HepG2 (cell line): ENCODE measurements at regions not wholly inside any gene's neighbourhood (a gene's known extent, or its start where the extent isn't known, plus 50 kb on each side); places are given as distances from the start of the nearest gene placed in this dataset.

Source experiments
- EP300 ChIP-seq, 3 experiments: sonication (generic) in 1 of 3; formaldehyde crosslinking in 1 of 3; IDR thresholded peaks; 2 replicates each; pipeline versions ENCODE4 v1.5.1 to v1.6.1; 2011 to 2020; ENCODE audit warnings: low read depth in 2 of 3, low read length in 2 of 3, borderline replicate concordance in 1 of 3, improper control_type of control experiment in 1 of 3, mild to moderate bottlenecking in 1 of 3, missing genetic modification reagents in 1 of 3, moderate library complexity in 1 of 3
- GMEB2 ChIP-seq: IDR thresholded peaks from 2 replicates; pipeline ENCODE4 v1.6.1; 2016; ENCODE audit warnings: missing biosample characterization, missing genetic modification reagents, low read depth
- GTF2F1 ChIP-seq: fragments of 150-350 bp; IDR thresholded peaks from 2 replicates; pipeline ENCODE4 v1.6.1; 2014; ENCODE audit warnings: low read length
- KDM5A ChIP-seq: fragments of 200-600 bp; sonication (generic); IDR thresholded peaks from 2 replicates; pipeline ENCODE4 v1.7.0; 2018; ENCODE audit warnings: antibody characterized with exemption, mild to moderate bottlenecking, low read length, borderline replicate concordance
- MTF2 ChIP-seq: sonication (generic); formaldehyde crosslinking; IDR thresholded peaks from 2 replicates; pipeline ENCODE4 v1.5.0; 2020; ENCODE audit warnings: missing genetic modification reagents, borderline replicate concordance
- NFIB ChIP-seq: sonication (generic); formaldehyde crosslinking; IDR thresholded peaks from 2 replicates; pipeline ENCODE4 v1.9.0; 2021; ENCODE audit warnings: missing genetic modification reagents, mild to moderate bottlenecking, borderline replicate concordance
- NFYB ChIP-seq: sonication (generic); formaldehyde crosslinking; IDR thresholded peaks from 2 replicates; pipeline ENCODE4 v1.4.0; 2020; ENCODE audit warnings: missing genetic modification reagents
- NR2F2 ChIP-seq: IDR thresholded peaks from 2 replicates; pipeline ENCODE4 v1.6.1; 2012; ENCODE audit warnings: low read depth, inconsistent platforms, borderline replicate concordance
- PAF1 ChIP-seq: IDR thresholded peaks from 2 replicates; pipeline ENCODE4 v1.6.1; 2016; ENCODE audit warnings: missing genetic modification reagents, missing compliant biosample characterization
- RFX5 ChIP-seq: IDR thresholded peaks from 2 replicates; pipeline ENCODE4 v1.6.1; 2011; ENCODE audit warnings: low read depth, low read length, improper control_type of control experiment
- SNAPC5 ChIP-seq: sonication (generic); formaldehyde crosslinking; IDR thresholded peaks from 2 replicates; pipeline ENCODE4 v1.8.1; 2023; ENCODE audit warnings: mild to moderate bottlenecking, missing genetic modification reagents, borderline replicate concordance
- SP140L ChIP-seq: sonication (generic); formaldehyde crosslinking; IDR thresholded peaks from 2 replicates; pipeline ENCODE4 v1.4.0; 2020; ENCODE audit warnings: missing genetic modification reagents, borderline replicate concordance
- THAP8 ChIP-seq: sonication (generic); formaldehyde crosslinking; IDR thresholded peaks from 2 replicates; pipeline ENCODE4 v1.5.1; 2020; ENCODE audit warnings: missing genetic modification reagents, mild to moderate bottlenecking, borderline replicate concordance
- ZBTB43 ChIP-seq: sonication (generic); formaldehyde crosslinking; conservative IDR thresholded peaks from 2 replicates; pipeline ENCODE4 v1.4.0; 2020; ENCODE audit warnings: missing genetic modification reagents
- ZBTB7A ChIP-seq: sonication (generic); formaldehyde crosslinking; IDR thresholded peaks from 2 replicates; pipeline ENCODE4 v1.8.0; 2022; ENCODE audit warnings: mild to moderate bottlenecking, missing genetic modification reagents
- ZEB1 ChIP-seq: IDR thresholded peaks from 2 replicates; pipeline ENCODE4 v1.6.1; 2012; ENCODE audit warnings: mild to moderate bottlenecking, low read depth, inconsistent platforms; ENCODE audit not compliant: insufficient replicate concordance
- ZNF232 ChIP-seq: sonication (generic); formaldehyde crosslinking; IDR thresholded peaks from 2 replicates; pipeline ENCODE4 v1.4.0; 2020; ENCODE audit warnings: missing genetic modification reagents, borderline replicate concordance
- ZNF296 ChIP-seq: sonication (generic); formaldehyde crosslinking; conservative IDR thresholded peaks from 2 replicates; pipeline ENCODE4 v1.5.0; 2020; ENCODE audit warnings: mild to moderate bottlenecking, missing genetic modification reagents
- ZNF317 ChIP-seq: sonication (generic); formaldehyde crosslinking; IDR thresholded peaks from 2 replicates; pipeline ENCODE4 v1.5.0; 2020; ENCODE audit warnings: mild to moderate bottlenecking, missing genetic modification reagents
- ZNF333 ChIP-seq: sonication (generic); formaldehyde crosslinking; IDR thresholded peaks from 2 replicates; pipeline ENCODE4 v1.4.0; 2020; ENCODE audit warnings: mild to moderate bottlenecking, missing genetic modification reagents, borderline replicate concordance
- ZNF484 ChIP-seq: sonication (generic); formaldehyde crosslinking; IDR thresholded peaks from 2 replicates; pipeline ENCODE4 v1.5.1; 2020; ENCODE audit warnings: mild to moderate bottlenecking, low read depth, missing genetic modification reagents, borderline replicate concordance
- ZNF530 ChIP-seq: sonication (generic); formaldehyde crosslinking; IDR thresholded peaks from 2 replicates; pipeline ENCODE4 v1.5.0; 2020; ENCODE audit warnings: low read depth, mild to moderate bottlenecking, missing genetic modification reagents
- ZNF549 ChIP-seq: sonication (generic); formaldehyde crosslinking; IDR thresholded peaks from 2 replicates; pipeline ENCODE4 v1.5.0; 2020; ENCODE audit warnings: missing genetic modification reagents
- ZNF563 ChIP-seq: sonication (generic); formaldehyde crosslinking; IDR thresholded peaks from 2 replicates; pipeline ENCODE4 v1.8.0; 2022; ENCODE audit warnings: mild to moderate bottlenecking, moderate library complexity, missing genetic modification reagents
- ZNF816 ChIP-seq: sonication (generic); formaldehyde crosslinking; IDR thresholded peaks from 2 replicates; pipeline ENCODE4 v1.8.0; 2022; ENCODE audit warnings: missing genetic modification reagents, mild to moderate bottlenecking, borderline replicate concordance
- ZNF839 ChIP-seq: sonication (generic); formaldehyde crosslinking; IDR thresholded peaks from 2 replicates; pipeline ENCODE4 v1.4.0; 2020; ENCODE audit warnings: missing genetic modification reagents, mild to moderate bottlenecking, borderline replicate concordance
- ZNF879 ChIP-seq: sonication (generic); formaldehyde crosslinking; IDR thresholded peaks from 2 replicates; pipeline ENCODE4 v1.8.1; 2023; ENCODE audit warnings: missing genetic modification reagents

- no peak for TF ChIP-seq ZNF530 (CRISPR knock-in tag)
- TF ChIP-seq RFX5: no peak
- TF ChIP-seq ZNF816 (CRISPR knock-in tag): no peak
- peak; percentile 41 for TF ChIP-seq ZEB1
- 0 out of 2 replicates have a peak, but pooled peaks have one; percentile 40 for TF ChIP-seq ZBTB7A
- TF ChIP-seq ZNF549 (CRISPR knock-in tag): no peak
- TF ChIP-seq PAF1 (CRISPR knock-in tag): no peak
- TF ChIP-seq MTF2 (CRISPR knock-in tag): no peak
- peak; percentile 47; the same call in 1 of the 2 replicates for TF ChIP-seq ZNF317 (CRISPR knock-in tag)
- no peak for TF ChIP-seq ZNF333
- no peak for TF ChIP-seq THAP8
- no peak for TF ChIP-seq GTF2F1
- TF ChIP-seq EP300 (IDR thresholded peaks at IDR 0.05; ENCODE audit: low read depth in 2 of 2, low read length in 2 of 2): peak; percentile 37 to 88; a peak in 3 of 4 replicates
- TF ChIP-seq EP300 (CRISPR knock-in tag; IDR thresholded peaks at IDR 0.05; ENCODE audit: borderline replicate concordance): peak; percentile 70
- peak; percentile 82; the same call in 1 of the 2 replicates for TF ChIP-seq NR2F2
- no peak for TF ChIP-seq ZNF296
- TF ChIP-seq SNAPC5 (CRISPR knock-in tag): 0 out of 2 replicates have a peak, but pooled peaks have one; percentile 73
- no peak for TF ChIP-seq ZNF484 (CRISPR knock-in tag)
- TF ChIP-seq SP140L (CRISPR knock-in tag): 0 out of 2 replicates have a peak, but pooled peaks have one; percentile 43
- TF ChIP-seq KDM5A: no peak; the same call in 1 of the 2 replicates
- TF ChIP-seq ZNF232 (CRISPR knock-in tag): 0 out of 2 replicates have a peak, but pooled peaks have one; percentile 18
- TF ChIP-seq ZNF879 (CRISPR knock-in tag): no peak
- TF ChIP-seq ZNF563 (CRISPR knock-in tag): peak; percentile 45; the same call in 1 of the 2 replicates
- TF ChIP-seq NFYB (CRISPR knock-in tag): no peak
- TF ChIP-seq ZNF839 (CRISPR knock-in tag): no peak
- TF ChIP-seq GMEB2 (CRISPR knock-in tag): no peak
- no peak for TF ChIP-seq ZBTB43 (CRISPR knock-in tag)
- no peak for TF ChIP-seq NFIB
Measured at GRCh38 chr15:67945951-67946700, 106.3 kb upstream of the RNU6-1 start (continued).
